NT2/D1 (cell line): ENCODE measurements at regions not wholly inside any gene's neighbourhood (a gene's known extent, or its start where the extent isn't known, plus 50 kb on each side); places are given as distances from the start of the nearest gene placed in this dataset.

Experiments
- DNase-seq: peaks from one replicate; pipeline ENCODE4 v3.0.0-alpha.2; 2011; ENCODE audit warnings: low read depth, low spot score
- H3K27me3 ChIP-seq: 2 replicates; pipeline ENCODE4 v1.6.0; 2011; ENCODE audit warnings: mild to moderate bottlenecking; ENCODE audit not compliant: insufficient read length, insufficient read depth
- H3K36me3 ChIP-seq: 2 replicates; pipeline ENCODE4 v1.6.1; 2011; ENCODE audit warnings: mild to moderate bottlenecking, low read length, mixed read lengths; ENCODE audit not compliant: insufficient read depth, insufficient read length
- H3K4me1 ChIP-seq: 2 replicates; pipeline ENCODE4 v1.5.1; 2011; ENCODE audit not compliant: insufficient read depth, insufficient read length
- H3K4me3 ChIP-seq: 2 replicates; pipeline ENCODE4 v1.5.1; 2011; ENCODE audit warnings: low read depth; ENCODE audit not compliant: insufficient read length
- H3K9ac ChIP-seq: 2 replicates; pipeline ENCODE4 v1.6.0; 2011; ENCODE audit warnings: low read depth; ENCODE audit not compliant: insufficient read length
- H3K9me3 ChIP-seq: 2 replicates; pipeline ENCODE4 v1.5.1; 2011; ENCODE audit warnings: mild to moderate bottlenecking, low read length; ENCODE audit not compliant: insufficient read depth
- SUZ12 ChIP-seq: IDR thresholded peaks from 2 replicates; pipeline ENCODE4 v1.6.1; 2011; ENCODE audit not compliant: insufficient read length, insufficient read depth; ENCODE audit errors: extremely low read depth
- YY1 ChIP-seq: IDR thresholded peaks from 2 replicates; pipeline ENCODE4 v1.6.1; 2011; ENCODE audit not compliant: insufficient read length, insufficient read depth
- ZNF274 ChIP-seq: IDR thresholded peaks from 2 replicates; pipeline ENCODE4 v1.6.1; 2011; ENCODE audit warnings: mild to moderate bottlenecking, low read depth, low read length

- Histone ChIP-seq H3K4me1 (no peaks in the 10 kb centered on the region), H3K36me3 (no peaks in the 10 kb centered on the region), H3K4me3 (no peak overlapping the region), H3K9me3 (no peaks in the 10 kb centered on the region; the same call in 1 of the 2 replicates), H3K27me3 (no peaks in the 10 kb centered on the region), H3K9ac (no peak overlapping the region)
- TF ChIP-seq ZNF274: no peak
- no peak for TF ChIP-seq SUZ12
- no peak for TF ChIP-seq YY1
- DNase-seq: no peak
Observed at GRCh38 chr17:13788385-13788784, 186.7 kb upstream of the HS3ST3A1 start.

DNA sequence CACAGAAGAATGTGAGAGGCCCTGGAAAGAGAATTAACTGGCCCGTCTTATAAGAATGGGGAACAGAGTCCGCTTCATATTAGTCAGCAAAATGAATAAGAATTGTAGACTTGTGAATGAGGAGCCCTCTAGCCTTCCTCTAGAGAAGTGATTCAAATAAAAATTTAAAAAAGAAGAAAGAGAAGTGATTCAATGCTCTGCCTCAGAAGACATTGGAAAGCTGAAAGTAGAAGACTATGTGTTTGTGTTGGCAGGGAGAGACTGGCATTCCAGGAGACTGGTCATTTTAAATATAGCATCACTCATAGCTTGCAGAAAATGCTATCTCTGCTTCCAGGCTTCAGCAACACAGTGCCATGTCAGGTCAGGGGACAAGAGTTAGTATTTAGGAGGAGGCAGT lies 190.6 kb upstream of the HS3ST3A1 start:
- Histone ChIP-seq H3K9ac (no peak overlapping the region), H3K4me3 (no peak overlapping the region), H3K36me3 (no peaks in the 10 kb centered on the region), H3K9me3 (no peaks in the 10 kb centered on the region; the same call in 1 of the 2 replicates), H3K4me1 (no peaks in the 10 kb centered on the region), H3K27me3 (no peaks in the 10 kb centered on the region)
- TF ChIP-seq YY1 (no peak), SUZ12 (no peak), ZNF274 (no peak)
- no peak for DNase-seq

DNA sequence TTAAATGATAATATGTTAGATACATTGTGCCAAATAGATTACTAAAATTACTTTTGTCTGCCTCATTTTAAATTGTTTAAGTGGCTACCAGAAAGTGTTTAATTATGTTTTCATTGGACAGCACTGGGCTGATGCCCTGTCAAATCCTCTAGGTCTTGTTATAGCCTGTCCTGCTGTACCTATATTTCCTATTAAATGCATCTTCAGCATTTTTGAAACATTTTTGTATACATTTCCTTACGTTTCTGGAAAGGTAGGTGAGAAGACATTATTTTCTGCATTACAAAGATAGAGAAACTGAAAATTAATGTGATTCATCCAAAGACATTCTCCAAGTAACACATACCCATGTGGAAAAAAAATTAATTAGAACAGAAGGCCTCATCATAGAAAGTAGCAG lies 192.2 kb upstream of the HS3ST3A1 start:
- no peak overlapping the region for H3K9ac ChIP-seq
- no peak for DNase-seq
- H3K36me3 ChIP-seq: no peaks in the 10 kb centered on the region
- no peaks in the 10 kb centered on the region for H3K27me3 ChIP-seq
- no peak overlapping the region for H3K4me3 ChIP-seq
- no peaks in the 10 kb centered on the region; the same call in 1 of the 2 replicates for H3K9me3 ChIP-seq
- TF ChIP-seq YY1 (no peak), ZNF274 (no peak), SUZ12 (no peak)
- no peaks in the 10 kb centered on the region for H3K4me1 ChIP-seq

DNA sequence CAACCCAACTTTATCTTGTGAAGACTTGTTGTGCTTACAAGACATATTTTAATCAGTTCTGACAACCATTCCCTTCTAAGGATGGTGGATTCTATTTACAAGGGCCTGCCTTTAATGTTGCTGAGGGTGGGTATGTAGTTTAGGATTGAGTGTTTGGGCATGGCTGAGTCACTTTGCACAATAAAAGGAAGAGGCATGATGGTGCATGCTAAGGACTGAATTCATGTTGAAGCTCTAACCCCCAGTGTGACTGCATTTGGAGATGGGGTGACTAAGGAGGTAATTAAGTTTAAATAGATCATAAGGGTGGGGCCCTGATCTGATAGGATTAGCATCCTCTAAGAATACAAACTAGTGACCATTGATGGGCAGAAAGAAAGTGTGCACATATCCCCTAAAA lies 196.1 kb upstream of the HS3ST3A1 start:
- H3K9me3 ChIP-seq: no peaks in the 10 kb centered on the region
- no peaks in the 10 kb centered on the region for H3K36me3 ChIP-seq
- no peak for DNase-seq
- H3K27me3 ChIP-seq: no peaks in the 10 kb centered on the region
- H3K9ac ChIP-seq: no peak overlapping the region
- no peak for TF ChIP-seq SUZ12
- TF ChIP-seq YY1: no peak
- no peak for TF ChIP-seq ZNF274
- no peaks in the 10 kb centered on the region for H3K4me1 ChIP-seq
- no peak overlapping the region for H3K4me3 ChIP-seq

DNA sequence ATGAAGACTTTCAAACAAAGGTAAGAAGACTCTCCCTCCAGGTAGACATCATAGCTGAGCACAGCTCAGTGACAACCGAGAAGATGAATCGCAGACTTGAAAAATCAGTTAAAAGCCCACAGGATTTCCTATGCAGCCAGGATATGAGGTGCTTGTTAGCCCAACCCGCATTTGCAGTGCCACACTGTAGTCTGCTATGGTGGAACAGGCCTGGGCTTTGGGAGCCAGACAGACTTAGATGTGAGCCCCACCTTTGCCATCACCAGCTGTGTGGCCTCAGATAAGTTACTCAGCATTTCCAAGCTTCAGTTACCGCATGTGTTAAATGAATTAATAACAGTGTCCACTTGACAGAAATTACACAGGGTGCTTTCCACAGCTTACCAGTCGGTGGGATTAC lies 204.4 kb upstream of the HS3ST3A1 start:
- H3K9me3 ChIP-seq: no peaks in the 10 kb centered on the region
- DNase-seq: no peak
- TF ChIP-seq ZNF274: no peak
- TF ChIP-seq SUZ12: no peak
- no peak for TF ChIP-seq YY1
- H3K9ac ChIP-seq: no peak overlapping the region
- H3K36me3 ChIP-seq: no peaks in the 10 kb centered on the region
- no peaks in the 10 kb centered on the region for H3K4me1 ChIP-seq
- H3K27me3 ChIP-seq: no peaks in the 10 kb centered on the region
- H3K4me3 ChIP-seq: no peak overlapping the region

DNA sequence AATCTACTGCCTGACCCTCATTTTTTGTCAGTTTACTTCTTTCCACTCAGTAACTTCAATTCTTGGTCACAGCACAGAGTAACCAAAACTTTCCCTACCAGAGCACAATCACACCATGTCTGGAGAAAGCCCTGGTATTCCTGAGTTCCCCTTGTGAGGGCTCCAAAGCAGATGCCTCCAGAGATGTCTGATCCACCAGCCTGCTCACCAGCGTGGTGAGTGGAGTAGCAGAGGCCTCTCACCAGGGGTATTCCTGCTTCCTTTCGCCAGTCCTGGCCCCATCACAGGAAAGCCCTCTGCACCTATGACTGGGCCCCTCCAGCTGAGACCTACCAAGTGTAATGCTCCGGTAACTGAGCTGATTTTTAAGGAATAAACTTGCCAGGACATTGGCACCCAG lies 205.4 kb upstream of the HS3ST3A1 start:
- no peak for DNase-seq
- Histone ChIP-seq H3K4me1 (no peaks in the 10 kb centered on the region), H3K9ac (no peak overlapping the region), H3K9me3 (no peaks in the 10 kb centered on the region), H3K4me3 (no peak overlapping the region), H3K27me3 (no peaks in the 10 kb centered on the region), H3K36me3 (no peaks in the 10 kb centered on the region)
- TF ChIP-seq SUZ12: no peak
- no peak for TF ChIP-seq YY1
- TF ChIP-seq ZNF274: no peak

DNA sequence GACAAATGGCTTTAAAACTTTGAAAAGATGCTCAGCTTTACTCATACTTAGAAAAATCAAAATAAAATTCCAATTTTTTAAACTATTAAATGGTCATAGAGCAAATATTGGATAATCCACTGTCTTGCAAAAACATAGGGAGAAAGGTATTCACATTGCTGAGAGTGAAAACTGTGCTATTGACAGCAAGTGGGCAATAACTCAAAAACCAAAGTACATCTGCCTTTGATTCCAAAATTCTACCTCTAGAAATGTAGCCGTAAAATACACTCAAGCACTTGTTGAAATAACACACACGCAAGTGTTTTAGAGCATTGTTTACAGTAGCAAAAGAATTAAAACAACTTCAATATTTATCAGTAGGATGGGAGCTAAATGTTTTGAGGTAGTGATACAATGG lies 210.6 kb upstream of the HS3ST3A1 start:
- TF ChIP-seq ZNF274 (no peak), YY1 (no peak), SUZ12 (no peak)
- Histone ChIP-seq H3K9ac (no peak overlapping the region), H3K27me3 (no peaks in the 10 kb centered on the region), H3K4me1 (no peaks in the 10 kb centered on the region), H3K4me3 (no peak overlapping the region), H3K9me3 (no peaks in the 10 kb centered on the region), H3K36me3 (no peaks in the 10 kb centered on the region)
- DNase-seq: no peak
